Renal cortical epithelial cell (primary cell): ENCODE measurements at regions not wholly inside any gene's neighbourhood (a gene's known extent, or its start where the extent isn't known, plus 50 kb on each side); places are given as distances from the start of the nearest gene placed in this dataset.
"Not testable (repeated sequence)": the region's sequence is repeated elsewhere in the genome, so short reads cannot be mapped to it uniquely, and the experiment has no call there.

Experiments
- DNase-seq: peaks from one replicate; pipeline ENCODE4 v3.0.0-alpha.2; 2011; ENCODE audit warnings: low read depth

GRCh38 chr10:9508606-9509005 lies 1454.1 kb downstream of the GATA3 start:
- DNase-seq, result no peak

- DNase-seq, result no peak
Observed at GRCh38 chr10:9510626-9511025, 1456.1 kb downstream of the GATA3 start.

GRCh38 chr10:9515922-9516321 lies 1461.4 kb downstream of the GATA3 start:
- no peak for DNase-seq

GRCh38 chr10:9535744-9536143 lies 1481.3 kb downstream of the GATA3 start:
- no peak for DNase-seq

- no peak for DNase-seq
Observed at GRCh38 chr10:9545073-9545472, 1472.6 kb upstream of the CELF2 start.

- DNase-seq, result no peak
Observed at GRCh38 chr10:9547936-9548904, 1469.5 kb upstream of the CELF2 start.

- no peak for DNase-seq
Observed at GRCh38 chr10:9550810-9551209, 1466.9 kb upstream of the CELF2 start.

GRCh38 chr10:9554321-9554720 lies 1463.4 kb upstream of the CELF2 start:
- no peak for DNase-seq

- no peak for DNase-seq
Observed at GRCh38 chr10:9560976-9561375, 1456.7 kb upstream of the CELF2 start.

GRCh38 chr10:9561821-9562505 lies 1455.7 kb upstream of the CELF2 start:
- no peak for DNase-seq

- no peak for DNase-seq
Observed at GRCh38 chr10:9577746-9578145, 1439.9 kb upstream of the CELF2 start.

GRCh38 chr10:9579110-9579705 lies 1438.5 kb upstream of the CELF2 start:
- DNase-seq, result peak; percentile 45

GRCh38 chr10:9582803-9583202 lies 1434.9 kb upstream of the CELF2 start:
- DNase-seq, result not testable (repeated sequence)

- peak; percentile 95 for DNase-seq
Observed at GRCh38 chr10:9596368-9596920, 1421.2 kb upstream of the CELF2 start.

GRCh38 chr10:9602998-9603397 lies 1414.7 kb upstream of the CELF2 start:
- DNase-seq, result no peak

- DNase-seq, result no peak
Observed at GRCh38 chr10:9603972-9604371, 1413.7 kb upstream of the CELF2 start.

GRCh38 chr10:9605231-9605630 lies 1412.4 kb upstream of the CELF2 start:
- no peak for DNase-seq

GRCh38 chr10:9608602-9609001 lies 1409.1 kb upstream of the CELF2 start:
- peak; percentile 18 for DNase-seq

- DNase-seq, result no peak
Observed at GRCh38 chr10:9613338-9614075, 1404.2 kb upstream of the CELF2 start.

- DNase-seq, result peak; percentile 13
Observed at GRCh38 chr10:9615189-9615588, 1402.5 kb upstream of the CELF2 start.

- DNase-seq, result no peak
Observed at GRCh38 chr10:9621216-9621615, 1396.5 kb upstream of the CELF2 start.

- DNase-seq, result no peak
Observed at GRCh38 chr10:9625304-9625703, 1392.4 kb upstream of the CELF2 start.
